OCI-LY7 (cell line): ENCODE measurements at regions not wholly inside any gene's neighbourhood (a gene's known extent, or its start where the extent isn't known, plus 50 kb on each side); places are given as distances from the start of the nearest gene placed in this dataset.

Experiments
- BruUV-seq: library from RNA; stranded (reverse); fragments of 400-500 nt; replicated peaks from 2 replicates; lab custom pipeline; 2021; lab: Mats Ljungman, UMichigan
- CTCF ChIA-PET: fragments of 300-600 bp; sonication (Branson Sonifier 250); formaldehyde crosslinking; loops from one replicate; lab custom pipeline; 2022; ENCODE audit warnings: antibody characterized with exemption; ENCODE audit not compliant: unreplicated experiment; lab: Charles Lee
- POLR2A ChIA-PET: fragments of 300-600 bp; sonication (Branson Sonifier 250); formaldehyde crosslinking; loops from one replicate; lab custom pipeline; 2022; ENCODE audit warnings: antibody characterized with exemption; lab: Charles Lee
- DNase-seq: peaks from one replicate; pipeline ENCODE4 v3.0.0-alpha.2; 2015; ENCODE audit warnings: low spot score
- H2AFZ ChIP-seq: fragments of 200-600 bp; sonication (generic), shearing (Covaris generic); 2 replicates; pipeline ENCODE4 v1.6.1; 2014; ENCODE audit warnings: mild to moderate bottlenecking, antibody characterized with exemption, low read length, moderate library complexity
- H3K27ac ChIP-seq: fragments of 200-600 bp; sonication (generic); 2 replicates; pipeline ENCODE4 v1.5.1; 2014; ENCODE audit warnings: mixed run types, low read depth, mild to moderate bottlenecking, moderate library complexity, low read length, inconsistent platforms; ENCODE audit not compliant: poor library complexity, severe bottlenecking
- H3K36me3 ChIP-seq: fragments of 200-600 bp; sonication (generic); 2 replicates; pipeline ENCODE4 v1.6.1; 2014; ENCODE audit warnings: mild to moderate bottlenecking, antibody characterized with exemption, low read length, moderate library complexity, mixed read lengths; ENCODE audit not compliant: insufficient read depth
- H3K4me1 ChIP-seq: fragments of 200-600 bp; sonication (generic); 2 replicates; pipeline ENCODE4 v1.5.1; 2014; ENCODE audit warnings: mild to moderate bottlenecking, low read length; ENCODE audit not compliant: insufficient read depth, poor library complexity, severe bottlenecking
- H3K4me2 ChIP-seq: fragments of 200-600 bp; sonication (generic); 2 replicates; pipeline ENCODE4 v1.6.1; 2014; ENCODE audit warnings: mild to moderate bottlenecking, low read length
- H3K4me3 ChIP-seq: fragments of 200-600 bp; sonication (generic); 2 replicates; pipeline ENCODE4 v1.5.1; 2014; ENCODE audit warnings: mild to moderate bottlenecking, low read depth, low read length; ENCODE audit not compliant: poor library complexity, severe bottlenecking
- H3K79me2 ChIP-seq: fragments of 200-600 bp; sonication (generic); 2 replicates; pipeline ENCODE4 v1.6.1; 2016; ENCODE audit warnings: low read depth, mild to moderate bottlenecking, low read length, moderate library complexity, mixed read lengths; ENCODE audit not compliant: insufficient read depth
- H3K9me2 ChIP-seq: fragments of 200-600 bp; sonication (generic); 2 replicates; pipeline ENCODE4 v1.6.1; 2016; ENCODE audit warnings: mild to moderate bottlenecking, low read length, mixed read lengths; ENCODE audit not compliant: insufficient read depth
- H3K9me3 ChIP-seq: fragments of 200-600 bp; sonication (generic); 2 replicates; pipeline ENCODE4 v1.6.1; 2014; ENCODE audit warnings: mild to moderate bottlenecking, mixed run types, low read length, mixed read lengths
- H4K20me1 ChIP-seq: fragments of 200-600 bp; sonication (generic); 2 replicates; pipeline ENCODE4 v1.6.1; 2014; ENCODE audit warnings: mild to moderate bottlenecking, antibody characterized with exemption, low read length, moderate library complexity, mixed read lengths; ENCODE audit not compliant: insufficient read depth
- EZH2phosphoT487 ChIP-seq: fragments of 200-600 bp; sonication (generic); IDR thresholded peaks from 2 replicates; pipeline ENCODE4 v1.6.1; 2018; ENCODE audit warnings: low read depth, borderline replicate concordance, mild to moderate bottlenecking, mixed run types, antibody characterized with exemption, low read length, moderate library complexity, mixed read lengths
- intact Hi-C: fragments of 100-400 bp; cut with micrococcal nuclease; formaldehyde crosslinking; loops from one replicate; pipeline ENCODE4 v1.10.0; 2022; ENCODE audit not compliant: unreplicated experiment
- TF ChIP-seq, protein P1 (sequence below): fragments of 200-600 bp; sonication (generic); conservative IDR thresholded peaks from 2 replicates; pipeline ENCODE4 v1.5.1; 2014; ENCODE audit warnings: mild to moderate bottlenecking, antibody characterized with exemption, low read length, moderate library complexity, mixed read lengths

DNA sequence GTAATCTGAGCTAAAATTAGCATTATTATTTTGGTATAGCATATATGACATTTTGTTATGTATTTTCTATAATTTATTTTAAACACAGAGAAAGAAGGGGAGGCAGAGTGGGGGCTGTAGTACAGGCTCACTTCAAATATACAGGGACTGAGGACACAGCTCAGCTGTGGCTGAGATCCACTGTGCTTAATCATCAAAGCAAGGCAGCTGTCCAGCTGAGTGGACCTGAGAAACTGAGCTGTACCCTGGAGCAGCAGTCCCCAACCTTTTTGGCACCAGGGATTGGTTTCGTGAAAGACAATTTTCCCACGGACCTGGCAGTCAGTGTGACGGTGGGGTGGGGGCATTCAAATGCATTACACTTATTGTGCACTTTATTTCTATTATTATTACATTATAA is 687.2 kb downstream of the RNF144A start:
- H3K79me2 ChIP-seq, result no peaks in the 10 kb centered on the region
- H2AFZ ChIP-seq, result no peak overlapping the region
- no peaks in the 10 kb centered on the region for H4K20me1 ChIP-seq
- DNase-seq, result no peak
- BruUV-seq, result no TSS peak
- POLR2A ChIA-PET, result interaction anchor here (1.0 to 2.7 kb wide), 3 partner anchors 8 to 11 kb away, joined by 3 to 19 read pairs (median 5); no protein-coding TSS in a partner anchor
- intact Hi-C loops, result no loop called here
- H3K4me1 ChIP-seq, result peaks cover 5% of the 10 kb centered on the region
- H3K27ac ChIP-seq, result no peak overlapping the region
- CTCF ChIA-PET, result no interaction called here
- 0 out of 2 replicates have a peak, but pooled peaks cover 14% of the 10 kb centered on the region for H3K9me3 ChIP-seq
- H3K4me3 ChIP-seq, result no peak overlapping the region
- H3K4me2 ChIP-seq, result no peak overlapping the region
- H3K36me3 ChIP-seq, result no peaks in the 10 kb centered on the region
- H3K9me2 ChIP-seq, result no peaks in the 10 kb centered on the region
- TF ChIP-seq, protein P1, sequence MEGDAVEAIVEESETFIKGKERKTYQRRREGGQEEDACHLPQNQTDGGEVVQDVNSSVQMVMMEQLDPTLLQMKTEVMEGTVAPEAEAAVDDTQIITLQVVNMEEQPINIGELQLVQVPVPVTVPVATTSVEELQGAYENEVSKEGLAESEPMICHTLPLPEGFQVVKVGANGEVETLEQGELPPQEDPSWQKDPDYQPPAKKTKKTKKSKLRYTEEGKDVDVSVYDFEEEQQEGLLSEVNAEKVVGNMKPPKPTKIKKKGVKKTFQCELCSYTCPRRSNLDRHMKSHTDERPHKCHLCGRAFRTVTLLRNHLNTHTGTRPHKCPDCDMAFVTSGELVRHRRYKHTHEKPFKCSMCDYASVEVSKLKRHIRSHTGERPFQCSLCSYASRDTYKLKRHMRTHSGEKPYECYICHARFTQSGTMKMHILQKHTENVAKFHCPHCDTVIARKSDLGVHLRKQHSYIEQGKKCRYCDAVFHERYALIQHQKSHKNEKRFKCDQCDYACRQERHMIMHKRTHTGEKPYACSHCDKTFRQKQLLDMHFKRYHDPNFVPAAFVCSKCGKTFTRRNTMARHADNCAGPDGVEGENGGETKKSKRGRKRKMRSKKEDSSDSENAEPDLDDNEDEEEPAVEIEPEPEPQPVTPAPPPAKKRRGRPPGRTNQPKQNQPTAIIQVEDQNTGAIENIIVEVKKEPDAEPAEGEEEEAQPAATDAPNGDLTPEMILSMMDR, result no peak
- no peak for TF ChIP-seq EZH2phosphoT487

DNA sequence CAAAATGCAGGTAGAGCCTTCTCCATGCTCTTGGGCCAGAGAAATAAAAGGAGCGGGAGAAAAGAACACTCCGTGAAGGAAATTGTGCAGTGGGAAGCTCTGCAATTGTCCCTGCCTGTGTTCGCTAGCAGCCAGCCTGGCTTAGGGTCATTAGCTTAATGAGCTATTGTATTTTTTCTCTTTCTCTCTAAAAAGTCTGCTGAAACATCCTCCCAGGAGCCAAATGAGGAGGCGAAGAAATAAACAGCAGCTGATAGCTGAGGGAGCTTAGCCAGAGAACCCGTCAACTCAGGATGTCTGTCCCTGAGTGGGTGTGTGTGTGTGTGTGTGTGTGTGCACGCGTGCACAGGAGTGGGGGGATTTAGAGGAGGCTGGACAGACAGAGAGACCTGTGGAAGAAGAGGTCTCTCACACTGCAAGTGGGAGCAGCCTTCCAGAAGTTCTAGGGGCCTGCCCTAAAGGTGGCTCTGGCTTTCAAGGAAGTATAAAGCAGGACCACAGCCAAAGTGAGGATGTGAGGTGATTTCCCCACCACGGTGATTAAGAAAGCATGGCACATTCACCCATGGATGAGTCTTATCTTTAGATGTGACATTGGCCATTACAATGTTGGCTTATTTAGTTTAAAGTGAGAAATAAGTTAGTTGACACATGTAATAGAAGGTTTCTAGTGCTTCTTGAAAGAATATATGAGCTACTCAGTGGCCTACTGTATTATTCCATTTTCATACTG is 690.4 kb downstream of the RNF144A start:
- Histone ChIP-seq H3K79me2 (no peaks in the 10 kb centered on the region), H3K36me3 (no peaks in the 10 kb centered on the region), H3K4me2 (no peak overlapping the region), H3K4me3 (no peak overlapping the region), H3K9me2 (no peaks in the 10 kb centered on the region), H4K20me1 (no peaks in the 10 kb centered on the region), H3K27ac (no peak overlapping the region), H3K9me3 (0 out of 2 replicates have a peak, but pooled peaks cover 7% of the 10 kb centered on the region), H2AFZ (no peak overlapping the region), H3K4me1 (peaks cover 24% of the 10 kb centered on the region)
- CTCF ChIA-PET, result no interaction called here
- BruUV-seq, result no TSS peak
- no peak for DNase-seq
- POLR2A ChIA-PET, result interaction anchor here (1.5 to 2.0 kb wide), 2 partner anchors 11 to 17 kb away, joined by 4 to 10 read pairs; no protein-coding TSS in a partner anchor
- intact Hi-C loops, result no loop called here
- no peak for TF ChIP-seq EZH2phosphoT487

GRCh38 chr2:7609556-7609955 is 692.3 kb downstream of the RNF144A start:
- H3K4me1 ChIP-seq, result peaks cover 24% of the 10 kb centered on the region

More at GRCh38 chr2:7609556-7609955, 692.3 kb downstream of the RNF144A start:
- intact Hi-C loops, result no loop called here
- TF ChIP-seq, protein P1, result 0 out of 2 replicates have a peak, but pooled peaks have one; percentile 31
- no peak for TF ChIP-seq EZH2phosphoT487
- peak overlapping the region; percentile 36; the same call in 1 of the 2 replicates for H3K4me2 ChIP-seq
- peak; percentile 48 for DNase-seq
- BruUV-seq, result no TSS peak
- H3K79me2 ChIP-seq, result no peaks in the 10 kb centered on the region
- H3K36me3 ChIP-seq, result no peaks in the 10 kb centered on the region
- CTCF ChIA-PET, result interaction anchor here (1.2 kb wide), 1 partner anchor 31 kb away, joined by 3 read pairs; no protein-coding TSS in a partner anchor
- H3K27ac ChIP-seq, result no peak overlapping the region
- H3K4me3 ChIP-seq, result no peak overlapping the region
- no peaks in the 10 kb centered on the region for H3K9me2 ChIP-seq
- H4K20me1 ChIP-seq, result no peaks in the 10 kb centered on the region
- POLR2A ChIA-PET, result interaction anchor here (0.6 to 1.5 kb wide), 5 partner anchors 9 to 149 kb away, joined by 3 to 4 read pairs (median 3); no protein-coding TSS in a partner anchor
- no peaks in the 10 kb centered on the region for H3K9me3 ChIP-seq
- peak overlapping the region; percentile 18; the same call in 1 of the 2 replicates for H2AFZ ChIP-seq
